LNCAP (cell line): ENCODE measurements at regions not wholly inside any gene's neighbourhood (a gene's known extent, or its start where the extent isn't known, plus 50 kb on each side); places are given as distances from the start of the nearest gene placed in this dataset.

Source experiments
- CTCF ChIP-seq: fragments of 450-650 bp; IDR thresholded peaks from 2 replicates; pipeline ENCODE4 v1.5.1; 2017; ENCODE audit warnings: mild to moderate bottlenecking

- no peak for TF ChIP-seq CTCF
Observed at GRCh38 chr6:84835340-84835739, 70.9 kb upstream of the TBX18 start.

GRCh38 chr6:84825461-84825860, 61.1 kb upstream of the TBX18 start:
- TF ChIP-seq CTCF: no peak

GRCh38 chr6:84816741-84817140, 52.3 kb upstream of the TBX18 start:
- TF ChIP-seq CTCF: no peak

- no peak for TF ChIP-seq CTCF
Observed at GRCh38 chr6:84815896-84816735, 51.7 kb upstream of the TBX18 start.
